SJCRH30 (cell line): ENCODE measurements at regions not wholly inside any gene's neighbourhood (a gene's known extent, or its start where the extent isn't known, plus 50 kb on each side); places are given as distances from the start of the nearest gene placed in this dataset.

Source experiments
- DNase-seq, 2 experiments: peaks; one replicate each; pipeline ENCODE4 v3.0.0-alpha.2; 2015 to 2020
- H3K27ac ChIP-seq: fragments of 250-450 bp; sonication (Bioruptor Pico); 2 replicates; pipeline ENCODE4 v1.5.1; 2020; ENCODE audit warnings: mild to moderate bottlenecking, moderate library complexity
- H3K27me3 ChIP-seq: fragments of 250-450 bp; sonication (Bioruptor Pico); 2 replicates; pipeline ENCODE4 v1.5.1; 2020; ENCODE audit warnings: mild to moderate bottlenecking, moderate library complexity
- H3K36me3 ChIP-seq: fragments of 250-450 bp; sonication (Bioruptor Pico); 2 replicates; pipeline ENCODE4 v1.5.1; 2020; ENCODE audit warnings: mild to moderate bottlenecking, moderate library complexity
- H3K4me1 ChIP-seq: fragments of 250-450 bp; sonication (Bioruptor Pico); 2 replicates; pipeline ENCODE4 v1.5.1; 2020; ENCODE audit warnings: mild to moderate bottlenecking, moderate library complexity
- H3K4me3 ChIP-seq: fragments of 250-450 bp; sonication (Bioruptor Pico); 2 replicates; pipeline ENCODE4 v1.5.1; 2020; ENCODE audit warnings: mild to moderate bottlenecking, moderate library complexity
- H3K9me3 ChIP-seq: fragments of 250-450 bp; sonication (Bioruptor Pico); replicated peaks from 2 replicates; pipeline ENCODE4 v1.5.1; 2020; ENCODE audit warnings: mild to moderate bottlenecking, moderate library complexity

DNA sequence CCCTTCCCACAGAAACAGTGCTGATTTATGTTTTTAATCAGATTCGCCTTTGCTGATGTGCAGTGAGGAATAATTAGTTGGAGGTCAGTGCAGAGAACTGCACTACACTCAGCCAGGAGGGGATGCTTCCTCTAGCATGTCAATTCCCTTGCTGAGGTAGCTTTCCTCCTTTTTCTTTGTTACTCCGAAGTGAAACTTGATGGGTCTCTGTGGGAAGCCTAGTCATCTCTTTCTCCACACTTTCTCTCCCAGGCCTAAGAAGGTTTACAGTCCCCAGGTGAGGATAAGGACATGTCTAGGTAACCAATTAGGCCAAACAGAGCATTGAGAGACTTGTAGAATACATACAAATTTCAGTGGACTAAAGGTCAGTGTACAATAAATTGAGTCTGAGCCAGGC is 461.8 kb downstream of the KIF4B start:
- Histone ChIP-seq H3K9me3 (no peaks in the 10 kb centered on the region), H3K36me3 (no peaks in the 10 kb centered on the region), H3K27me3 (no peaks in the 10 kb centered on the region), H3K4me1 (no peaks in the 10 kb centered on the region), H3K4me3 (no peak overlapping the region), H3K27ac (no peak overlapping the region)
- no peak for DNase-seq

DNA sequence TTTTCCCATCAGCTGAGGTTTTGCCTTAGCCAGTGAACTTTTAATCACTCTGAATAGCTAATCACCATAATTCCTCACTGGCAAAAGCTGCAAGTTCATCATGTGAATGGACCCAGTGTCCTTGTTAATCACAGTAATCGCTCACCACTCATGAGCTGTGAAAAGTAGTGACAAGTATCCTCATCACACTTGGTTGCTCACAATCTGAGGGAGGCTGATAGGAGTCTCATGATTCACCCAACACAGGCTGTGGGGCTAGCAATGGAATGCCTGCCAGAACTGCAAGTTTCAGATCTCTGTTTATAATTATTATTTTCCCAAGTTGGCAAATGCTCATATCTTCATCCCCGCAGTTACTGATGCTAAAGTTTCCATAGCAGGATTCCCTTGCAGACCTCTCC is 467.2 kb downstream of the KIF4B start:
- Histone ChIP-seq H3K4me1 (no peaks in the 10 kb centered on the region), H3K4me3 (no peak overlapping the region), H3K27me3 (no peaks in the 10 kb centered on the region), H3K36me3 (no peaks in the 10 kb centered on the region), H3K27ac (no peak overlapping the region), H3K9me3 (no peaks in the 10 kb centered on the region)
- no peak for DNase-seq

DNA sequence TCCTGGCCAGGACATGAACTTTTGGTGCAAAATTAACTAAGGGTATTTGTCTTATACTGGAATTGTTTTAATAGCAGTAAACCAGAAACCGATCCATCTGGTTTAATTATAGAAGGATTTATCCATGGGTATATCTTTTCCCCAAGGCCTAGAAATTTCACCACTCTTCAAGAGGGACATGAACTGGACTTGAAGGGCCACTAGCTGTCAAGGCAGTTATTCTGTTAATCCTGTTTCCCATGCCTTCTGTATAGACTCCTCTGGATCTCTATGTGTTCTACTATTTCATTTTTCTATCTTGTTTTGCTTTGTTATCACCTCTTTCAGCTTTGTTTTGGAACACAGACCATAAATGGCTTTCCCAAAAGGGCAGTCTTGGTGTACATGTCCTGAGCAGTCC is 467.6 kb downstream of the KIF4B start:
- Histone ChIP-seq H3K27me3 (no peaks in the 10 kb centered on the region), H3K4me3 (no peak overlapping the region), H3K27ac (no peak overlapping the region), H3K9me3 (no peaks in the 10 kb centered on the region), H3K36me3 (no peaks in the 10 kb centered on the region), H3K4me1 (no peaks in the 10 kb centered on the region)
- no peak for DNase-seq

DNA sequence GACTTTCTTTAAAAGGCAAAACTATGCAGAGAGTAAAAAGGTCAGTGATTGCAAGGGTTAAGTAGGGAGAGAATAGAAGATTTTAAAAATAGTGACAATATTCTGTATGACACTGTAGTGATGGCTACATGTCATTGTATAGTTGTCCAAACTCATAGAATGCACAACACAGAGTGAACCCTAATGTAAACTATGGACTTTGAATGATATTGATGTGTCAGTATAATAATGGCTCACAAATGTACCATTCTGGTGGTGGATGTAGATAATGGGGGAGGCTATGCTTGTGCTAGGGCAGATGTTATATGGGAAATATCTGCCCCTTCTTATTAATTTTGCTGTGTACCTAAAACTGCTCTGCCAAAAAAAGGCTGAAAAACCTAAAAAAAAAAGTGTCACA is 468.9 kb downstream of the KIF4B start:
- H3K9me3 ChIP-seq: no peaks in the 10 kb centered on the region
- H3K4me1 ChIP-seq: no peaks in the 10 kb centered on the region
- H3K36me3 ChIP-seq: no peaks in the 10 kb centered on the region
- no peak for DNase-seq
- no peak overlapping the region for H3K4me3 ChIP-seq
- H3K27ac ChIP-seq: no peak overlapping the region
- H3K27me3 ChIP-seq: no peaks in the 10 kb centered on the region

DNA sequence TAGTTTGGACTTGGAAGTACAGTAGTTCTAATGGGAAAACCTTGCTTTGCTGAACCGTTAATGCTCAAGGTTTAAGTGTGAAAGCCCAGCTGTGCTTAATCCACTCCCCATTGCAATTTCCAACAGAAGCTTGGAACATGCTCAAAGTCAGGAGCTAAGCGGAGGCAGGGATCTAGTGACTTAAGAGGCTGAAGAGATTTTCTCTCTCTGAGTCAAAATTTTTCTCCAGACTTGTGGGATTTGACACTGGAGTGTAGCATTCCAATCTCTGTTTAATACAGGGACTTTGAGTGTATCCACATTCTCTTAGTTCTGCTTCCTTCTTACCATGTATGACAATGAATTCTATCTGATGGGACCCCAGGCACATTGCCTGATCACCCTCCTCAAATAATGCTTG is 471.8 kb downstream of the KIF4B start:
- no peak for DNase-seq
- no peaks in the 10 kb centered on the region for H3K9me3 ChIP-seq
- no peaks in the 10 kb centered on the region for H3K36me3 ChIP-seq
- H3K4me1 ChIP-seq: no peaks in the 10 kb centered on the region
- no peak overlapping the region for H3K27ac ChIP-seq
- H3K4me3 ChIP-seq: no peak overlapping the region
- H3K27me3 ChIP-seq: no peaks in the 10 kb centered on the region

DNA sequence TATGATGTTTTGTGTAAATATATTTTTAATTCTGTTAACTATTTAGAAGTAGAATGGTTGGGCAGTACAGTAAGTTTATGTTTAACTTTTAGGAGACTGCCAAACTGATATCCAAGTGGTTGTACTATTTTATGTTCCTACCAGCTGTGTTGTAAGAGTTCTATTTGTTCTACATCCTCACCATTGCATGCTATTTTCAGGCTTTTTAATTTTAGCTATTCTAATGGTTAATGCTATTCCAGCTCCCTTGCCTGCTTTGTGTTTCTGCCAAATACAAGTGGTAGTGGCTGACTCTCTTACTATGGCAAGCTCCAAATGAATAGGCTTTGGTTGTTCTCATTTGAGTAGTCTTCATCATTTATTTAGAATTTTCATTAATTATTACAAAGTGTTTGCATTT is 476.4 kb downstream of the KIF4B start:
- Histone ChIP-seq H3K4me3 (no peak overlapping the region), H3K4me1 (no peaks in the 10 kb centered on the region), H3K27ac (no peak overlapping the region), H3K9me3 (no peaks in the 10 kb centered on the region), H3K36me3 (no peaks in the 10 kb centered on the region), H3K27me3 (no peaks in the 10 kb centered on the region)
- no peak for DNase-seq

DNA sequence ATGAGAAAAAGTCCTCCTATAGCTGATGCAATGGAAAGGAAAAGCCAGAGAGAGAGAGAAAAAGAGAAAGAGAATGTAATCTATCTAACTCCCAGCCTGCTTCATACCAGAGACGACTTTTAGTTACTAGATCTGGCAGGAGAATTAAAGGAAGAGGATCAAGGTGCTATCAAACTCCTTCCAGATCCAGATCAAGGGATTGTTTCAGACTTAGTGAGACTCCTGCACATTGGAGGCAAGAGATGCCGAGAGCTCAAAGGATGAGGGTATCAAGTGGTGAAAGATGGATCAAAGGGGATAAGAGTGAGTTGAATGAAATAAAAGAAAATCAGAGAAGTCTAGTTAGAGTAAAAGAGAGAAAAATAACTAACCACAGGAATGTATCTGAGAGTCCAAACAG is 478.6 kb downstream of the KIF4B start:
- H3K9me3 ChIP-seq: no peaks in the 10 kb centered on the region
- no peaks in the 10 kb centered on the region for H3K4me1 ChIP-seq
- no peaks in the 10 kb centered on the region for H3K27me3 ChIP-seq
- no peak overlapping the region for H3K4me3 ChIP-seq
- H3K27ac ChIP-seq: no peak overlapping the region
- no peaks in the 10 kb centered on the region for H3K36me3 ChIP-seq
- no peak for DNase-seq

DNA sequence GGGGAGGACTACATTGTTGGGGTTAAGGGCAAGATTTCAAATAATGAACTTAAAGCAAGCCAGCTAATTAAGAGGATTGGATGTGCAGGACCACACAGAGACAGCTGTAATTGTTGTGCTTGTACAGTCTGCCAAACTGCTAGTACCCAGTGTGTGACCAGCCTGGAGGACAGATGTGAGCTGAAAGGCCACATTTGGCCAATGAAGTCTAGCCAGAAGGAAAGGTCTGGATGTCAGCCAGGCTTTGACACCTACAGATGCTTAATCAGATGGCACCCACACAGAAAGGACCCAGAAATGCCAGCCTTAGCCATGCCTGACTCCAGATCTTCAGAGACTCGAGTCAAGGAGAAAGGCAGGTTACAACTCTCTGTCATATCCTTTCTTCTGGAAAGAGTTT is 491.1 kb downstream of the KIF4B start:
- no peak overlapping the region for H3K27ac ChIP-seq
- no peak overlapping the region for H3K4me3 ChIP-seq
- H3K36me3 ChIP-seq: no peaks in the 10 kb centered on the region
- H3K27me3 ChIP-seq: no peaks in the 10 kb centered on the region
- H3K9me3 ChIP-seq: no peaks in the 10 kb centered on the region
- DNase-seq: no peak
- H3K4me1 ChIP-seq: no peaks in the 10 kb centered on the region

DNA sequence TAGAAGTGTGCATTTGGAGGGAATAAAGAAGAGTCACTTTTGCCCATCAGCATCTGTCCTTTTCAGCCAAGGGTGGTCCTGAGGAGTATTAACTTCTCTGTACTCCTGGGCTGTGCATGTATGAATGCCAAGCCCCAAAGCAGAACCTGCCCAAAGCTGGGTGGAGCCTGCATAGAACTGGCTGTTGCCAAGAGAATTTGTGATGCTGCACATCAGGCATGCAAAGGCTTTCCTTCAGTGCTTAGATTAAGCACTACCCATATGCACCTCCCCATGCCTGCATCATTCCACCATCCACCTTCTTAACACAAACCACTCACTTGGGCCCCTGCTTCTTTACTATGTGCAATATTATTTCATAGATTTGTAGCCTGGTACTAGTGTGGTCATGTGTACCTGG is 493.8 kb downstream of the KIF4B start:
- no peaks in the 10 kb centered on the region for H3K4me1 ChIP-seq
- H3K36me3 ChIP-seq: no peaks in the 10 kb centered on the region
- no peak for DNase-seq
- H3K4me3 ChIP-seq: no peak overlapping the region
- H3K27me3 ChIP-seq: no peaks in the 10 kb centered on the region
- no peak overlapping the region for H3K27ac ChIP-seq
- no peaks in the 10 kb centered on the region for H3K9me3 ChIP-seq

DNA sequence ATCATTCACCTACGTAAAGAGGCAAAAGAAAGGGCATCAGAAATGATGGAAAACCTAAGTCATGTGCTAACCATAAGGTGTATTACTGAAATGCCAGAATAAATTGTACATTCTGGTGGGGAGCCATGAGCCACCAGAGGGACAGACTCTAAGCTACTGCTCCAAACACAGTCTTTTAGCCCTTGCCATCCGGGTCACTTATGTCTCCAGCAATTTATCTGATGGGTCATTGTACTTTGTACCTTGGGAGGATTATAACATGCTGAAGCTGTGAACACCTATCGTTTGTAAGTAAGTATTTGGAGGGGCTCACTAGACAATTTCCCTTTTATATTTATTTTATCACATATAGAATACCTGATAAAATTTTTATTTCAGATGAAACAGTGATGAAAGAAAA is 495.1 kb downstream of the KIF4B start:
- Histone ChIP-seq H3K27me3 (no peaks in the 10 kb centered on the region), H3K36me3 (no peaks in the 10 kb centered on the region), H3K27ac (no peak overlapping the region), H3K4me3 (no peak overlapping the region), H3K4me1 (no peaks in the 10 kb centered on the region), H3K9me3 (no peaks in the 10 kb centered on the region)
- no peak for DNase-seq

DNA sequence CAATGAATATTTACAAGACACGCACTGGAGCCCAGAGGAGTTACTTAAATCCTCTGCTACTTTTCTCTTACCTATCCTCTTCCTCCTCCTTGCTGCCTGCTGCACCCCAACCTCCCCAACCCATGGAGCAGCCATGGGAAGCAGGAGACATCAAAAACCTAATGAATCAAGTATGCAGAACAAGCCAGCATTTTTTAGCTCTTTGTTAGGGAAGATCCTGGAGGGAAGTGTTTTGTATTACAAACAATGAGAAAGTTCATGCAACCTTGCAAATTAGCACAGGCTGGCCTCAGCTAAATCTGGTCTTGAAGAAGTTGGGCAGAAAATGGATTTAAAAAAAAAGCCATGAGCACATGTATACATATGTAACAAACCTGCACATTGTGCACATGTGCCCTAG is 498.8 kb downstream of the KIF4B start:
- Histone ChIP-seq H3K9me3 (no peaks in the 10 kb centered on the region), H3K27ac (no peak overlapping the region), H3K36me3 (no peaks in the 10 kb centered on the region), H3K27me3 (no peaks in the 10 kb centered on the region), H3K4me3 (no peak overlapping the region), H3K4me1 (no peaks in the 10 kb centered on the region)
- DNase-seq: no peak

DNA sequence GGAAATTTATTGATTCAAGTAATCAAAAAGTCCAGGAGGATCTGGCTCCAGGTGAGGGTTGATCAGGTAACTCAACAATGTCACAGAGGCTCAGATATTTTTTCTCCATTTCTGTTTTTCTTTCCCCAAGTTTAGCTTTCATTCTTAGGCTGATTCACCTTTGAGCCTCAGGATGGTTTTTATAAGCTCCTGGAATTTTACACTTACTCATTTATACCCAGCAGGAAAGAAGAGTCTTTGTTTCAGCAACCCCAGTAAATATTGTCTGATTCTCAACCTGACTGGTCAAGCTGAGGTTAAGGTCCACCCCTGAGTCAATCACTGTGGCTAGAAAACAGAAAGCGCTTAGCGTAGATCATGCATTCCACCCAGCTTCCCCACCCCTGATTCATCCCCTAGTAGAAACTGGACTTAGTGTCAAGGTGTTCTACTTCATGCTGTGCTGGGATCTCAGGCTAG is 500.6 kb downstream of the KIF4B start:
- H3K36me3 ChIP-seq: no peaks in the 10 kb centered on the region
- no peak for DNase-seq
- no peaks in the 10 kb centered on the region for H3K4me1 ChIP-seq
- H3K4me3 ChIP-seq: no peak overlapping the region
- no peaks in the 10 kb centered on the region for H3K9me3 ChIP-seq
- no peak overlapping the region for H3K27ac ChIP-seq
- H3K27me3 ChIP-seq: no peaks in the 10 kb centered on the region

DNA sequence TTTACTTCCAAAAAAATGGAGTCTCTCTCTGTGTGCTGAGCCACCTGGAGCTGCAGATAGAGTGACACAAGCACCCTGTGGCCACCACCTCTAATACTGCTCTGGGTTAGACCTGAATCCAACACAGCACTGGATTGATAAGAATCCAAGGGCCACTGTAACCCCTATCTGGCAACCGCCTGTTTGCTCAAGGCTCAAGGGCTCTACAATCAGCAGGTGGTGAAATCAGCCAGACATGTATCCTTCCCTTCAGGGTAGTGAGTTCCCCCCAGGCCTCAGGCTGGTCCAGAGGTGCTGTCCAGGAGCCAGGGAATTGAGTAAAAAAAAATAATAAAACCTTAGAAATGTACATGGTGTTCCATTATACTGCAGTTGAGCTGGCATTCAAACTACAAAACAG is 509.0 kb downstream of the KIF4B start:
- H3K27me3 ChIP-seq: no peaks in the 10 kb centered on the region
- DNase-seq: no peak

DNA sequence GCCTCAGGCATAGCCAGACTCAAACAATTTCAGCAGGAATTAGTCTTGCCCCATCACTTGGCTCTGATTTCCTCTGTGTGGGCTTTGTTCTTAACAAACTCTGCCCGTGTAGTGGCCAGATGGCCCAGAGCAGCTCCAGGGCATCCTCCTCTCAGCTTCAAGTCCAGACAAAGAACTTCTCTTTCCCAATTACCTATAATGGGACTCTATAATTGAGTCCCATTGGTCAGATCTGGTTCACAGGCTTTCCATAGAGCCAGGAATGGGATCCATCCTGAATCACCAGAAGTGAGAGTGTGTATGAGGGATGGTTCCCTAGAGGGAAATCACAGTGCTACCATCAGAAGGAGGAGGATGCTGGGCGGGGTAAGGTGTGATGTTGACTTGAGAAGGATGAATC is 515.8 kb downstream of the KIF4B start:
- Histone ChIP-seq H3K36me3 (no peaks in the 10 kb centered on the region), H3K27ac (no peak overlapping the region)
- peak in 1 of 2 experiments; percentile 12 for DNase-seq

More for the DNA sequence above, 509.0 kb downstream of the KIF4B start:
- H3K36me3 ChIP-seq: no peaks in the 10 kb centered on the region
- no peaks in the 10 kb centered on the region for H3K9me3 ChIP-seq
- H3K27ac ChIP-seq: no peak overlapping the region
- H3K4me3 ChIP-seq: no peak overlapping the region
- no peaks in the 10 kb centered on the region for H3K4me1 ChIP-seq

DNA sequence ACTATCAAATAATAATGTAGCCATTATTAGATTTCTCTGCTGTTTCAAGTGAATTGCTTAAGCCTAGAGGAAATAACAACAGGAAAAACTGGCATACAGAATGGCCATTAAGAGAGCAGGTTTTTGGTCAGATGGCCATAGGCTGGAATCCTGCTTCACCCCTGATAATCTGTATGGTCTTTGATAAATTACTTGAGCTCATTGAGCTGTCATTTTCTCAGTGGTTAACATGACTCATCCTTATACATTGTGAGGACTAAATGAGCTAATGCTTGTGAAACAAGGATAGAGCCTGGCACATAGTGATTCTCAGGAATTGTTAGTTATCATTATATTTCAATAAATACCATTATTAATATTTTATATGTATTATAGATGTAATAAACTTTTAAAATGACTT is 516.5 kb downstream of the KIF4B start:
- H3K4me3 ChIP-seq: no peak overlapping the region
- no peak for DNase-seq
- H3K27me3 ChIP-seq: no peaks in the 10 kb centered on the region
- no peaks in the 10 kb centered on the region for H3K9me3 ChIP-seq
- no peaks in the 10 kb centered on the region for H3K4me1 ChIP-seq
- H3K27ac ChIP-seq: no peak overlapping the region
- no peaks in the 10 kb centered on the region for H3K36me3 ChIP-seq

More for the DNA sequence above, 515.8 kb downstream of the KIF4B start:
- Histone ChIP-seq H3K4me3 (no peak overlapping the region), H3K9me3 (no peaks in the 10 kb centered on the region), H3K4me1 (no peaks in the 10 kb centered on the region), H3K27me3 (no peaks in the 10 kb centered on the region)

DNA sequence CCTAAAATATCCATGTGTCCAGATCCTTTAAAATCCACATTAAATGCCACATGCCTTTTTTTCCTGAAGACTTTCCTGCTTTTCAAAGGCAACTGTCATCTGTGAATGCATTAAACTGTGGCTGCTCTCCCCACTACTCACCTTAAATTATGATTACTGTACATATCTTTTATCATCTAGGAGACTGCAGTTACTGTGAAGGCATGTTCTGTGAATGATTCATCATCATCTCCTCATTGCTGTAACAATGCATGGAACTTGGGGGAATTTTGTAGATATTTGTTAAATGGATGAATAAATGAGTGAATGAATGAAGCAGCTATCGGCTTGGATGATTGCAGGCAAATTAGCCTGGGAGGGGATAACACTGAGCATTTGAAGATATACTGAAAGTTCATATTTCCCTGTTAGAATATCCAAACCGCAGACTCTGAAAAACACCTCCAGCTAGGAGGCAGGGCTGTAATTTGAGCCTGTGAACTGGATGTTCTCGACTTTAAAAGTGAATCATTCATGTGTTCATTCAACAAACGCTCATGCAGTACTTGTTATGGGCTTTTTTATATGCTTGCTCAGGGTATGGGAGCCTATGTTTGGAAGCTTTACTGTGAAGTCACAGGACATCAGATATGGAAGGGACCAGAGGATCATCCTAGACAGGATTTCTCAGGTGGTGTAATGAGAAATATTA is 519.2 kb downstream of the KIF4B start:
- DNase-seq: peak in 1 of 2 experiments; percentile 17
- Histone ChIP-seq H3K27me3 (no peaks in the 10 kb centered on the region), H3K4me3 (no peak overlapping the region), H3K4me1 (no peaks in the 10 kb centered on the region), H3K27ac (no peak overlapping the region), H3K9me3 (no peaks in the 10 kb centered on the region), H3K36me3 (no peaks in the 10 kb centered on the region)
